Keratinocyte (primary cell): ENCODE measurements at regions not wholly inside any gene's neighbourhood (a gene's known extent, or its start where the extent isn't known, plus 50 kb on each side); places are given as distances from the start of the nearest gene placed in this dataset.

ENCODE experiments used
- DNase-seq: peaks from one replicate; pipeline ENCODE4 v3.0.0-alpha.2; 2011; ENCODE audit warnings: low read depth, missing footprints, low spot score
- FAIRE-seq: peaks from 2 replicates; lab custom pipeline; 2011; peaks lifted over from hg19 to GRCh38; lab: Jason Lieb, UNC
- H2AFZ ChIP-seq: 2 replicates; pipeline ENCODE4 v1.6.0; 2012; ENCODE audit warnings: low read length, control low read depth, inconsistent platforms; ENCODE audit not compliant: control insufficient read depth
- H3K27ac ChIP-seq: 2 replicates; pipeline ENCODE4 v1.5.1; 2011; ENCODE audit warnings: low read length; ENCODE audit not compliant: control insufficient read depth, insufficient read depth
- H3K27me3 ChIP-seq: 3 replicates; pipeline ENCODE4 v1.6.0; 2011; ENCODE audit warnings: low read length; ENCODE audit not compliant: control insufficient read depth, insufficient read depth; ENCODE audit errors: extremely low read depth
- H3K36me3 ChIP-seq, 2 experiments: 2 replicates in 1 of 2; 3 replicates in 1 of 2; pipeline ENCODE4 v1.5.1; 2011; ENCODE audit warnings: low read length in 2 of 2, mild to moderate bottlenecking in 1 of 2; ENCODE audit not compliant: control insufficient read depth in 2 of 2, insufficient read depth in 2 of 2; ENCODE audit errors: extremely low read depth in 1 of 2
- H3K4me1 ChIP-seq: 3 replicates; pipeline ENCODE4 v1.5.1; 2011; ENCODE audit warnings: low read length; ENCODE audit not compliant: control insufficient read depth, insufficient read depth; ENCODE audit errors: extremely low read depth
- H3K4me2 ChIP-seq: 3 replicates; pipeline ENCODE4 v1.6.0; 2011; ENCODE audit warnings: low read depth, low read length; ENCODE audit not compliant: control insufficient read depth, insufficient read depth; ENCODE audit errors: extremely low read depth
- H3K4me3 ChIP-seq, 3 experiments: fragments of 200-600 bp in 1 of 3; sonication (generic) in 1 of 3; 2 replicates in 2 of 3; 3 replicates in 1 of 3; pipeline ENCODE4 v1.5.1; 2011 to 2016; ENCODE audit warnings: low read length in 3 of 3, mild to moderate bottlenecking in 3 of 3, control low read depth in 2 of 3, inconsistent platforms in 1 of 3, low read depth in 1 of 3, mixed read lengths in 1 of 3, mixed run types in 1 of 3, moderate library complexity in 1 of 3; ENCODE audit not compliant: control insufficient read depth in 2 of 3, insufficient read depth in 2 of 3; ENCODE audit errors: extremely low read depth in 1 of 3
- H3K79me2 ChIP-seq: 2 replicates; pipeline ENCODE4 v1.6.0; 2012; ENCODE audit warnings: low read length; ENCODE audit not compliant: control insufficient read depth, insufficient read depth
- H3K9ac ChIP-seq: 3 replicates; pipeline ENCODE4 v1.6.0; 2011; ENCODE audit warnings: low read length; ENCODE audit not compliant: control insufficient read depth, insufficient read depth; ENCODE audit errors: extremely low read depth
- H3K9me1 ChIP-seq: 3 replicates; pipeline ENCODE4 v1.6.0; 2011; ENCODE audit warnings: low read length; ENCODE audit not compliant: control insufficient read depth, insufficient read depth; ENCODE audit errors: extremely low read depth
- H3K9me3 ChIP-seq: 2 replicates; pipeline ENCODE4 v1.5.1; 2012; ENCODE audit warnings: low read depth, low read length; ENCODE audit not compliant: control insufficient read depth
- H4K20me1 ChIP-seq: 3 replicates; pipeline ENCODE4 v1.6.0; 2011; ENCODE audit warnings: low read length; ENCODE audit not compliant: control insufficient read depth, insufficient read depth; ENCODE audit errors: extremely low read depth
- EZH2 ChIP-seq: IDR thresholded peaks from one replicate; pipeline ENCODE4 v1.6.1; 2012; ENCODE audit warnings: inconsistent platforms, mild to moderate bottlenecking, low read length, moderate library complexity
- dilution Hi-C: fragments of 300-500 bp; cut with MboI; formaldehyde crosslinking; loops from one replicate; pipeline ENCODE4 v1.7.0; 2020; ENCODE audit warnings: low sequenced_read_pairs; ENCODE audit not compliant: extremely low pct_ligation_motif_present
- TF ChIP-seq, protein P1 (sequence below), 3 experiments: IDR thresholded peaks in 1 of 3; conservative IDR thresholded peaks in 1 of 3; optimal IDR thresholded peaks in 1 of 3; 2 replicates in 2 of 3; 3 replicates in 1 of 3; pipeline versions ENCODE3 to v1.5.1; 2011; ENCODE audit warnings: low read length in 3 of 3, mild to moderate bottlenecking in 3 of 3, moderate library complexity in 2 of 3, control low read depth in 1 of 3, inconsistent platforms in 1 of 3; ENCODE audit not compliant: insufficient read depth in 2 of 3; ENCODE audit errors: extremely low read depth in 1 of 3

DNA sequence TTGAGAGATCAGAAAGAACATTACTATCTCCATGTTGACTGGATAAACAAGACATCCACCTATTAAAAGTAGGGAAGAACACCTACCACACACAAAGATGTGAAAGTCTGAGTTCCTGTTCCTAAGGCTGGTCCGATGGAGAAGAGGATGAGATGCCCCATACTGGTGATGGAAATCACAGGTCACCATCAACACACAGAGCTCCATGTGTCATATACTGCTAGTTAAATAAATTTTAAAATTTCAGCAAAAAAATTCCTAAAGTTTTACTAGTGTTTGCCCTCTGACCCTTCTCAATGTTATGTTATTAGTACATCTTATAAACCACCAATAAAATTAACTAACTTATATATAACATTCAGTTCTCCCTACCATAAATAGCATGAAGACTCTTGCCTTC lies 59.1 kb downstream of the KCNA5 start:
- no peaks in the 10 kb centered on the region for H3K9me1 ChIP-seq
- FAIRE-seq (no peak), DNase-seq (no peak)
- no peak overlapping the region for H2AFZ ChIP-seq
- H3K36me3 ChIP-seq = no peaks in the 10 kb centered on the region
- H3K79me2 ChIP-seq = no peaks in the 10 kb centered on the region
- H3K9me3 ChIP-seq = no peaks in the 10 kb centered on the region
- H3K27me3 ChIP-seq = no peaks in the 10 kb centered on the region
- no peak overlapping the region for H3K4me2 ChIP-seq
- no peak for TF ChIP-seq EZH2
- TF ChIP-seq, protein P1, sequence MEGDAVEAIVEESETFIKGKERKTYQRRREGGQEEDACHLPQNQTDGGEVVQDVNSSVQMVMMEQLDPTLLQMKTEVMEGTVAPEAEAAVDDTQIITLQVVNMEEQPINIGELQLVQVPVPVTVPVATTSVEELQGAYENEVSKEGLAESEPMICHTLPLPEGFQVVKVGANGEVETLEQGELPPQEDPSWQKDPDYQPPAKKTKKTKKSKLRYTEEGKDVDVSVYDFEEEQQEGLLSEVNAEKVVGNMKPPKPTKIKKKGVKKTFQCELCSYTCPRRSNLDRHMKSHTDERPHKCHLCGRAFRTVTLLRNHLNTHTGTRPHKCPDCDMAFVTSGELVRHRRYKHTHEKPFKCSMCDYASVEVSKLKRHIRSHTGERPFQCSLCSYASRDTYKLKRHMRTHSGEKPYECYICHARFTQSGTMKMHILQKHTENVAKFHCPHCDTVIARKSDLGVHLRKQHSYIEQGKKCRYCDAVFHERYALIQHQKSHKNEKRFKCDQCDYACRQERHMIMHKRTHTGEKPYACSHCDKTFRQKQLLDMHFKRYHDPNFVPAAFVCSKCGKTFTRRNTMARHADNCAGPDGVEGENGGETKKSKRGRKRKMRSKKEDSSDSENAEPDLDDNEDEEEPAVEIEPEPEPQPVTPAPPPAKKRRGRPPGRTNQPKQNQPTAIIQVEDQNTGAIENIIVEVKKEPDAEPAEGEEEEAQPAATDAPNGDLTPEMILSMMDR (optimal IDR thresholded peaks at IDR 0.05 in 1 of 3, IDR thresholded peaks at IDR 0.05 in 1 of 3, conservative IDR thresholded peaks at IDR 0.05 in 1 of 3; ENCODE audit: extremely low read depth in 1 of 3, insufficient read depth in 2 of 3, low read length in 3 of 3) = no peak
- H3K4me1 ChIP-seq = no peaks in the 10 kb centered on the region
- no peak overlapping the region for H3K9ac ChIP-seq
- dilution Hi-C loops = no loop called here
- H4K20me1 ChIP-seq = no peaks in the 10 kb centered on the region
- no peak overlapping the region for H3K4me3 ChIP-seq
- no peak overlapping the region for H3K27ac ChIP-seq

- Histone ChIP-seq H3K9ac (no peak overlapping the region), H3K9me3 (no peaks in the 10 kb centered on the region), H3K9me1 (no peaks in the 10 kb centered on the region), H3K27ac (no peak overlapping the region), H3K79me2 (no peaks in the 10 kb centered on the region), H3K4me1 (no peaks in the 10 kb centered on the region), H4K20me1 (no peaks in the 10 kb centered on the region), H3K4me2 (no peak overlapping the region), H3K36me3 (no peaks in the 10 kb centered on the region), H3K27me3 (peaks cover 5% of the 10 kb centered on the region), H2AFZ (no peak overlapping the region), H3K4me3 (no peak overlapping the region)
- TF ChIP-seq, protein P1 (optimal IDR thresholded peaks at IDR 0.05 in 1 of 3, IDR thresholded peaks at IDR 0.05 in 1 of 3, conservative IDR thresholded peaks at IDR 0.05 in 1 of 3; ENCODE audit: extremely low read depth in 1 of 3, insufficient read depth in 2 of 3, low read length in 3 of 3) = no peak
- dilution Hi-C loops = no loop called here
- DNase-seq = no peak
- no peak for FAIRE-seq
Measured at GRCh38 chr12:5110345-5110744, 66.7 kb downstream of the KCNA5 start.
